GM23338 (cell line): ENCODE measurements at regions not wholly inside any gene's neighbourhood (a gene's known extent, or its start where the extent isn't known, plus 50 kb on each side); places are given as distances from the start of the nearest gene placed in this dataset.

Experiments
- EZH2 ChIP-seq: fragments of 200-600 bp; sonication (generic); IDR thresholded peaks from one replicate; pipeline ENCODE4 v1.8.0; 2017; ENCODE audit warnings: antibody characterized with exemption, mild to moderate bottlenecking, low read depth; ENCODE audit not compliant: unreplicated experiment
- EZH2phosphoT487 ChIP-seq: fragments of 200-600 bp; sonication (generic); IDR thresholded peaks from one replicate; pipeline ENCODE4 v1.8.1; 2018; ENCODE audit warnings: antibody characterized with exemption; ENCODE audit not compliant: unreplicated experiment
- JUNB ChIP-seq: IDR thresholded peaks from one replicate; pipeline ENCODE4 v1.6.1; 2016; ENCODE audit warnings: antibody characterized with exemption; ENCODE audit not compliant: unreplicated experiment
- POLR2AphosphoS5 ChIP-seq: IDR thresholded peaks from 2 replicates; pipeline ENCODE4 v1.6.1; 2016; ENCODE audit warnings: antibody characterized with exemption, low read depth
- STAT1 ChIP-seq: IDR thresholded peaks from one replicate; pipeline ENCODE4 v1.6.1; 2016; ENCODE audit warnings: antibody characterized with exemption; ENCODE audit not compliant: unreplicated experiment
- ZNF331 ChIP-seq: fragments of 250-450 bp; sonication (Bioruptor Pico); IDR thresholded peaks from 2 replicates; pipeline ENCODE4 v1.5.0; 2020; ENCODE audit warnings: low read depth, mild to moderate bottlenecking, moderate library complexity
- TF ChIP-seq, protein P1 (sequence below), 2 experiments: fragments of 200-600 bp in 1 of 2; sonication (generic) in 1 of 2; conservative IDR thresholded peaks; 2 replicates each; pipeline versions ENCODE4 v1.5.1 to v1.6.1; 2016 to 2017; ENCODE audit warnings: antibody characterized with exemption in 2 of 2, low read depth in 2 of 2, mild to moderate bottlenecking in 2 of 2, moderate library complexity in 1 of 2

- TF ChIP-seq, protein P1, sequence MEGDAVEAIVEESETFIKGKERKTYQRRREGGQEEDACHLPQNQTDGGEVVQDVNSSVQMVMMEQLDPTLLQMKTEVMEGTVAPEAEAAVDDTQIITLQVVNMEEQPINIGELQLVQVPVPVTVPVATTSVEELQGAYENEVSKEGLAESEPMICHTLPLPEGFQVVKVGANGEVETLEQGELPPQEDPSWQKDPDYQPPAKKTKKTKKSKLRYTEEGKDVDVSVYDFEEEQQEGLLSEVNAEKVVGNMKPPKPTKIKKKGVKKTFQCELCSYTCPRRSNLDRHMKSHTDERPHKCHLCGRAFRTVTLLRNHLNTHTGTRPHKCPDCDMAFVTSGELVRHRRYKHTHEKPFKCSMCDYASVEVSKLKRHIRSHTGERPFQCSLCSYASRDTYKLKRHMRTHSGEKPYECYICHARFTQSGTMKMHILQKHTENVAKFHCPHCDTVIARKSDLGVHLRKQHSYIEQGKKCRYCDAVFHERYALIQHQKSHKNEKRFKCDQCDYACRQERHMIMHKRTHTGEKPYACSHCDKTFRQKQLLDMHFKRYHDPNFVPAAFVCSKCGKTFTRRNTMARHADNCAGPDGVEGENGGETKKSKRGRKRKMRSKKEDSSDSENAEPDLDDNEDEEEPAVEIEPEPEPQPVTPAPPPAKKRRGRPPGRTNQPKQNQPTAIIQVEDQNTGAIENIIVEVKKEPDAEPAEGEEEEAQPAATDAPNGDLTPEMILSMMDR (conservative IDR thresholded peaks at IDR 0.05; ENCODE audit: low read depth in 2 of 2) = no peak
- no peak for TF ChIP-seq POLR2AphosphoS5
- no peak for TF ChIP-seq EZH2
- no peak for TF ChIP-seq EZH2phosphoT487
- TF ChIP-seq STAT1 = no peak
- TF ChIP-seq JUNB = no peak
- TF ChIP-seq ZNF331 (CRISPR knock-in tag) = no peak
Measured at GRCh38 chr5:60403343-60404006, 296.5 kb downstream of the DEPDC1B start.
